Coronary artery (tissue), 2 donors: ENCODE measurements at regions not wholly inside any gene's neighbourhood (a gene's known extent, or its start where the extent isn't known, plus 50 kb on each side); places are given as distances from the start of the nearest gene placed in this dataset.

Experiments used
- DNase-seq: peaks from one replicate; pipeline ENCODE4 v3.0.0-alpha.2; 2017; ENCODE audit warnings: low spot score
- H3K27ac ChIP-seq, 2 donors: fragments of 200-600 bp; sonication (generic); one replicate each; pipeline ENCODE4 v1.5.1; 2016 to 2019
- H3K4me3 ChIP-seq: fragments of 200-600 bp; sonication (generic); 2 replicates; pipeline ENCODE4 v1.5.1; 2016; ENCODE audit warnings: mild to moderate bottlenecking, moderate library complexity
- CTCF ChIP-seq: fragments of 200-600 bp; sonication (generic); IDR thresholded peaks from one replicate; pipeline ENCODE4 v1.5.1; 2019; ENCODE audit warnings: antibody characterized with exemption

GRCh38 chr14:87491816-87492215, 501.2 kb downstream of the GALC start:
- no peak overlapping the region for H3K4me3 ChIP-seq
- no peak for TF ChIP-seq CTCF
- no peak for DNase-seq
- no peak overlapping the region for H3K27ac ChIP-seq

DNA sequence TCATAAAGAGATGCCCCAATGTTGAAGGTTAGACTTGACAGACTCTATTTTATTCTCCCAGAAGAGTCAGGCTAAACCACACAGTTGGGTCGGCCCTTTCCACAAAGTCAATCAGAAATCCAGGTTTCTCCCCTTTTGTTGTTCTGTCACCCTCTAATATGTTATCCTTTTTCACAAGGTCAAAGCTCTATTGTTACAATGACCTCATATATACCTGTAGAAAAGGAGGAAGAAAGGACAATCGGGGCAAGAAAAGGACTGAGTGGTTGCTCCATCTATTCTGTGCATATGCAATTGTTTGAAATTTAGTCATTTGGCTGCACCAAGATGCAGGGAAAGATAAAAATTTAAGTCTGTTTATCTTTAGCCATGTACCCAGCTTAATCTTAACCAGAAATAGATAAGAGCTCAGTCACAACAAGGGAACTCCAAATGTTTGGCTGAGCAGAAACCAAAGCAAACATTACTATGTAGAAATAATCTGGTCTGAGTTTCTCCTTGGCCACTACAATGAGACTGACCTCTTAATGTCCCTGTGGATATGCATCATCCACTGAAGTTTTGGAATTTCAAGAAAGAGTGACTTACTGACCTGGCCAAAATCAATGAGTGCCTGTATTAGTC, 503.7 kb downstream of the GALC start:
- no peak overlapping the region for H3K27ac ChIP-seq
- no peak overlapping the region for H3K4me3 ChIP-seq
- TF ChIP-seq CTCF: no peak
- no peak for DNase-seq

- no peak for DNase-seq
- no peak overlapping the region for H3K4me3 ChIP-seq
- TF ChIP-seq CTCF: no peak
- H3K27ac ChIP-seq: no peak overlapping the region
These were observed 509.4 kb downstream of the GALC start for GRCh38 chr14:87483271-87484260.

GRCh38 chr14:87468531-87468930, 524.5 kb downstream of the GALC start:
- DNase-seq: no peak
- Histone ChIP-seq H3K27ac (no peak overlapping the region), H3K4me3 (no peak overlapping the region)
- TF ChIP-seq CTCF: no peak

DNA sequence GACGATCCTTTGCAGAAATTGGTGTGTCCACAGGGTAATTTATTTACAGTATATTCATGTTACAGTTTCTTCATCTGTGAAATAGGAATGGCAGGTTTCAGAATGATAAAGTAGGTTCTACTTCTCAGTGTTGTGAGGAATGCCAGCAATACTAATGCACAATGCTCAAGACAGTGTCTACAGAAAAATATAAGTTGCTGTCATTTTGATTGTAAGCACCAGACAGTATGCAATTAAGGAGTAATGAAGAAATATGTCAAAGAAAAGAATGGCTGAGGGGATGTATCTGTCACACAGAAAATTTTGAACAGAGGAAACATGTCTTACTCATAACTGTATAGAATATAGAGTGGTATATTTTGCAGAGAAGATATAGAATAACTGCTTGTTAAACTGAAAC, 525.4 kb downstream of the GALC start:
- H3K27ac ChIP-seq: no peak overlapping the region
- H3K4me3 ChIP-seq: no peak overlapping the region
- no peak for TF ChIP-seq CTCF
- DNase-seq: no peak

- no peak overlapping the region for H3K27ac ChIP-seq
- H3K4me3 ChIP-seq: no peak overlapping the region
- TF ChIP-seq CTCF: no peak
- DNase-seq: no peak
These were observed 527.2 kb downstream of the GALC start for GRCh38 chr14:87465770-87466169.
